GM12892 (cell line): ENCODE measurements at regions not wholly inside any gene's neighbourhood (a gene's known extent, or its start where the extent isn't known, plus 50 kb on each side); places are given as distances from the start of the nearest gene placed in this dataset.

Experiments used
- DNase-seq: peaks from one replicate; pipeline ENCODE4 v3.0.0; 2011; ENCODE audit not compliant: insufficient read length
- FAIRE-seq: peaks from 2 replicates; lab custom pipeline; 2011; peaks lifted over from hg19 to GRCh38; lab: Jason Lieb, UNC
- POLR2A ChIP-seq: IDR thresholded peaks from 2 replicates; pipeline ENCODE4 v1.6.1; 2011; ENCODE audit warnings: low read depth, low read length, control low read depth
- POLR2AphosphoS5 ChIP-seq: IDR thresholded peaks from 2 replicates; pipeline ENCODE4 v1.6.1; 2011; ENCODE audit warnings: low read depth, low read length, control low read depth
- TAF1 ChIP-seq: IDR thresholded peaks from 2 replicates; pipeline ENCODE4 v1.6.1; 2011; ENCODE audit warnings: low read depth, mild to moderate bottlenecking, control low read depth, low read length, borderline replicate concordance

GRCh38 chr6:141576751-141577150 is 556.0 kb upstream of the GJE1 start:
- FAIRE-seq, result no peak
- no peak for TF ChIP-seq TAF1
- no peak for DNase-seq

- FAIRE-seq (peak; percentile 87), DNase-seq (peak; percentile 2)
- no peak for TF ChIP-seq POLR2A
- no peak for TF ChIP-seq TAF1
These were observed 569.6 kb upstream of the GJE1 start for GRCh38 chr6:141562851-141563763.

- DNase-seq (no peak), FAIRE-seq (no peak)
- TF ChIP-seq TAF1 (no peak), POLR2AphosphoS5 (no peak), POLR2A (no peak)
These were observed 570.4 kb upstream of the GJE1 start for GRCh38 chr6:141562186-141562811.

- FAIRE-seq (no peak), DNase-seq (no peak)
- TF ChIP-seq POLR2A (no peak), TAF1 (no peak), POLR2AphosphoS5 (no peak)
These were observed 571.6 kb upstream of the GJE1 start for GRCh38 chr6:141561154-141561553.

- FAIRE-seq, result no peak
- DNase-seq, result no peak
- TF ChIP-seq TAF1 (no peak), POLR2AphosphoS5 (no peak), POLR2A (no peak)
These were observed 580.3 kb upstream of the GJE1 start for GRCh38 chr6:141552463-141552862.

- FAIRE-seq, result no peak
- no peak for DNase-seq
- no peak for TF ChIP-seq TAF1
- no peak for TF ChIP-seq POLR2A
- no peak for TF ChIP-seq POLR2AphosphoS5
These were observed 580.7 kb upstream of the GJE1 start for GRCh38 chr6:141552031-141552430.

GRCh38 chr6:141551318-141551717 is 581.4 kb upstream of the GJE1 start:
- DNase-seq (no peak), FAIRE-seq (no peak)
- no peak for TF ChIP-seq POLR2AphosphoS5
- TF ChIP-seq TAF1, result no peak
- no peak for TF ChIP-seq POLR2A

- no peak for DNase-seq
- no peak for FAIRE-seq
- TF ChIP-seq POLR2AphosphoS5 (no peak), TAF1 (no peak), POLR2A (no peak)
These were observed 582.3 kb upstream of the GJE1 start for GRCh38 chr6:141550471-141550870.

GRCh38 chr6:141548966-141549365 is 583.8 kb upstream of the GJE1 start:
- no peak for TF ChIP-seq POLR2AphosphoS5
- no peak for TF ChIP-seq TAF1
- no peak for TF ChIP-seq POLR2A
- no peak for FAIRE-seq
- DNase-seq, result no peak

GRCh38 chr6:141541581-141542324 is 591.0 kb upstream of the GJE1 start:
- TF ChIP-seq POLR2A (no peak), POLR2AphosphoS5 (no peak), TAF1 (no peak)
- DNase-seq, result no peak
- FAIRE-seq, result no peak

GRCh38 chr6:141540207-141540606 is 592.5 kb upstream of the GJE1 start:
- TF ChIP-seq POLR2A, result no peak
- no peak for TF ChIP-seq POLR2AphosphoS5
- TF ChIP-seq TAF1, result no peak
- DNase-seq, result no peak
- FAIRE-seq, result no peak

GRCh38 chr6:141539617-141540016 is 593.1 kb upstream of the GJE1 start:
- TF ChIP-seq POLR2AphosphoS5 (no peak), POLR2A (no peak), TAF1 (no peak)
- DNase-seq (no peak), FAIRE-seq (no peak)
